ENCODE measurements at regions not wholly inside any gene's neighbourhood (a gene's known extent, or its start where the extent isn't known, plus 50 kb on each side); places are given as distances from the start of the nearest gene placed in this dataset.

- TF ChIP-seq FOSL1 (IDR thresholded peaks at IDR 0.05; ENCODE audit: insufficient read depth, low read depth, low read length) (no peak), KDM1A (IDR thresholded peaks at IDR 0.05; ENCODE audit: borderline replicate concordance, low read length) (no peak), GTF2F1 (IDR thresholded peaks at IDR 0.05; ENCODE audit: borderline replicate concordance, low read depth, low read length) (no peak), NRF1 (IDR thresholded peaks at IDR 0.05; ENCODE audit: low read depth, low read length) (no peak), HDAC6 (IDR thresholded peaks at IDR 0.05; ENCODE audit: low read depth, low read length) (no peak)
Observed at GRCh38 chr1:59156051-59156450, 140.8 kb upstream of the FGGY start (continued).

Data from H1 (cell line).